NCI-H2227 (cell line): ENCODE measurements at regions not wholly inside any gene's neighbourhood (a gene's known extent, or its start where the extent isn't known, plus 50 kb on each side); places are given as distances from the start of the nearest gene placed in this dataset.

Experiments
- DNase-seq: peaks from one replicate; lab custom pipeline; 2025; ENCODE audit not compliant: unreplicated experiment; lab: John Stamatoyannopoulos, UW

DNA sequence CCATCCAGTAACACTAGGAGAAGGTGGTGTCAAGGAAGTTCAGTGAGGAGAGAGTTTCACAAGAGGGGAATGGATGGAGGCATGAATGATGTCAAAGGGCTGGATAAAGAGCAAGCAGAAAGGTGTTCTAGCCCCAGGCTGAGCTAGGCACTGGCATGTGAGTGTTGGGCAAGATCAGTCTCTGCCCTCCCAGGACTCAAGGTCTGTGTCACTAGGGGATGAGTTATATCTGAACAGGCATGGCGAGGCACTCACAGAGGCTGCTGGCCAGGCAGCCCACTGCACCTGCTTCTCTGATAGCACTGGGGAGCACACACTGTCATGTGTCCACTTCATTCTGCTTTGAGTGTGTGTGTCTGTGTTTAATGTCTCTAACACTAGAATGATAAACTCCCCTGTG is 903.8 kb downstream of the BCL11B start:
- DNase-seq: no peak

DNA sequence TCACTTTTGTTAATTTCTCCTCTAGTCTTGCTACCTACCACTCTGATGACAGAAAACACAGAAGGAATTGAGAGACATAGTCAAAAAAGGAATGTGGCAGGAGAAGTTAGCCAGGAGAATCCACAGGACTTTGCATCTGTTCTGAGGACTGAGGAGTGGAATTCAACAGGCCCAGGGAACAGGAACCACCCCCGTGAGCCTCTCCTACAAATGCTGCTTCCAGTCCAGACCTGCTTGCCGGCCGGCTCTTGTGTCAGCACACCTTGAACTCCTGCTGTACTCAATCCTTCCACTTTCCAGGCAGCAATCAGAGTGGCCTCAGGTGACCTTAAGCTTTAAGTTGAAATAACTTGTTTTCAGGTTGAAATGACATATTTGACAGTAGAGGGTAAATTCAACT is 903.1 kb downstream of the BCL11B start:
- DNase-seq: no peak

DNA sequence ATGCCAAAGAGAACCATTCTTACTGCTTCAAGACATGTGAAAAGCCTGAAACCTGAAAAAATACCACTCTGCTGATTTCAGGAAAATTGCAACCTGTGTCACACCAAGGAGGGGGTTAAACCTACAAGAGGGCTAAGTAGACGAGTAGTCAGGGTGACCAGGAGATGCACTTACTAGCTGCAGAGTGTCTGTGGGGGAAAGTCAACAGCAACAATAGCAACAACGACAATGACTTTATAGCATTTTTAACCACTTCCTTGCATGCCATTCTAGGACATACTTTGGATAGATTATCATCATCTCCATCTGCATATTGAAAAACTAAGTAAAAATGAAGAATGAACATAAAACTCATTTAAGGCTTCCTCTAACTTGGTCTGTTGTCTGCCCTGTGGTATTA is 902.7 kb downstream of the BCL11B start:
- DNase-seq: no peak

DNA sequence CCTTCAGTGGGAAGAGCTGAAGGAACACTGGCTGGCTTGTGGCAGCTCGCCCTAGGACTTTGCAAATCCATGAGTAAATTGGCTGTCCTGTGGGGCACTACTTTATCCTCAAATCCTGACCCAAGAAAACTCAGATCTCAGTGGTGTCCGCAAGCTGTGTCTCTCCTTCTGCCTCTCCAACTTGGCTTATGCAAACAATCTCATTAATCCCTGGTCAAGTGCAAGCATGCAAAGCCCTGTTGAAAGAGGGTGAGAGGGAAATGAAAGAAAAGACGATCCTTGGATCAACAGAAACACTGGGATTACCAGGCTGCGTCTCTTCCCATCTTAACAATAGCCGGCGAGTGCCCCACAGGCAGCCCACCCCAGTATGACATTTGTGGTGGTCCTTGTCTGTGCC is 901.6 kb downstream of the BCL11B start:
- no peak for DNase-seq

DNA sequence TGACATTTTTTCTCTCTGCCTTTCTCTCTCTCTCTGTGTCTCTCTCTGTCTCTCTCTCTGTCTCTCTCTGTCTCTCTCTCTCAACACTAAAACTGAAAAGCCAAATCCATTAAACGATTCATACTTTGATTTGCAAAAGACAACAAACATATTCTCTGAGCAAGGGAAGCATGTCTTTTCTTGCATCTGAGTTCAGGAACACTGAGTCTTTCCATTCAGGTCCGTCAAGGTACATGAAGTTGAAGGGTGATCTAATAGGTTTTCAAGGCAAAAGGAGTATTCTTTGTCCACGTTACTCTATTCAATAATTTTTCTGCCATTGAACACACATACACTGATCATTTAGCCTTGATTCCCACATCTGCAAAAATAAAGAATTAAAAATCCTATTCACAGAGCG is 900.9 kb downstream of the BCL11B start:
- DNase-seq: no peak

DNA sequence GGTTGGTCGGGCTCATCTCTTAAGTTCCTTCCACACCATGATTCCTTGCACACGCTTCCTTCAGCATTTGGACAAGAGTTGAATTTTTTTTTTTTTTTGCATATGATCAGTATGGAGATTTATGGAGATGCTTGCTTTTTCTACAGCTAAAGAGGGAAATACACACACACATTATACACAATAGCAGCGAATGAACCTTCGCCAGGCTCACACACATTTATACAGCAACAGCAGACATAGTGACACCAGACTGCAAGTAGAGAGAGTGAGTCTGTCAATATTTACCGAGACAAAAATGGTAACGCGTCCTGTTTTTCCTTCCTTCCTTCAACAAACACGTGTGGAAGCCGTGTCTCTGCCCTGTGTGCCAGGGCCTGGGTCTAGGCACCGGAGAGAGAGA is 897.9 kb downstream of the BCL11B start:
- DNase-seq: no peak

DNA sequence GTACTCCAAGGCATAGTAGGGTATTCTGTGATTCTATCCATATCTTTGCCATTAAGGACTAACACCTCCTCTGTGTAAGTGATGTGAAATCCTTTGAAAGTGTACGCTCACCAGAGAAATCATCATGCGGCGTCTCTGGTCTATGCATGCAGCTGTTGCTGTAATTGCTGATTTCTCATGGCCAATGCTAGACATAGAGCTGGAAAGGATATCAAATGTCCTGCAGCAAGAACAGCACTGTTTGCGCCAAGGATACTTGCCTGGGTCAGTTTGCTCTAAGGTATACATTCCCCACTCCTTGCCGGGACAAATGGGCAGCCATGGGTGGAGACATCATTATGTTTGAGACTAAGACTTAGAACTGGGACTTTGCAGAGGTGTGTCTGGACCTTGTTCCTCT is 896.4 kb downstream of the BCL11B start:
- DNase-seq: no peak

DNA sequence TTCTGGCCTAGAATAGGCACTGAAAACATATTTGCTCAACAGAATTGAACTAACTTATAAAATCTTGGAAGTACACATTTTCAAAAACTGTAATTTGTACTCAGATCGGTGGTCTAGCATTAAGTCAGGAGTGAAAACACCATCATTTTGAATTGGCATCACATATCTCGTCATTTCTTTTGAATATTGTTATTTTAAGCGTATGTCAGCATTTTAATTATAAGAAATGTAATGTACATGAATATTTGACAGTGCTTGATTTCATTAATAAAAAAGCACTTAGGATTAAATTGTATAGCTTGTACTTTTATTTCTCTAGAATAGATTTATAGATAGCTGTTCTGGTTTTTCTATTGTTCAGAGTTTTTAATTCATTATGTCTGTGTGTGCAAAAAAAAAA is 892.2 kb downstream of the BCL11B start:
- DNase-seq: no peak

DNA sequence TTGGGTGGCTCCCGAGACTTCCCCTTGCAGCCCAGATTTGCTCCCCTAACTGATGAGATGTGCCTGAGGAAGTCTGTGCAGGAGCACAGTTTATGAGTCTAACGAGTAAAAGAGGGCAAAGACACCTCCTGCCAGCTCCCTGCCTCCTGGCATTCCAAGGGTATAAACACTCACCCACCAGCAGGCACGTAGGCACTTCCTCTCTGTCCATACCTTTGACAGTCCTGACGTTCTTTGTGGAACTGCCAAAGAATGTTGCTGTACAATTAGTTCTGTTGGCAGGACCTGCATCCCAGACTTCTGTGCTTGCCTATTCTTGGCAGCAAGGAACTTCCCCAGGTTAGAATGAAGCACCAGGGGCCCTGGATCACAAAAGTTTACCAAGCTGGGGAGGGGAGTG is 889.3 kb downstream of the BCL11B start:
- no peak for DNase-seq

DNA sequence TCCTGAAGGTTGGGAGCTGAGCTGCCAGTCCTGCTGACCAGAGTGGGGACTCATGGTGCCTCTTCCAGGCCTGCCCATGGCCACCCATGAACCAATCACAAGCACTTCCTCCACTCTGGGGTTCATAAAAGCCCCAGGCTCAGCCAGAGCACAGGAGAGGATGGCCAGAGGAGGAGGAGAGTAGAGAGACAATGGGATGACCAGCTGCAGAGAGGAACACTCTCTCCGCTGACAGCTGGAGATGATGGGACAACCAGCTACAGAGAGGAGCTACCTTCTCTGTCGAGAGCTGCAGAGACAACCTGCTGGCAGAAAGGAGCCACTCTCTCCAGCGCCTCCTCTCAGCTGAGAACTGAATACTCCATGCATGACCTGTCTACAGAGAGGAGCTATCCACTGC is 886.1 kb downstream of the BCL11B start:
- DNase-seq: no peak

DNA sequence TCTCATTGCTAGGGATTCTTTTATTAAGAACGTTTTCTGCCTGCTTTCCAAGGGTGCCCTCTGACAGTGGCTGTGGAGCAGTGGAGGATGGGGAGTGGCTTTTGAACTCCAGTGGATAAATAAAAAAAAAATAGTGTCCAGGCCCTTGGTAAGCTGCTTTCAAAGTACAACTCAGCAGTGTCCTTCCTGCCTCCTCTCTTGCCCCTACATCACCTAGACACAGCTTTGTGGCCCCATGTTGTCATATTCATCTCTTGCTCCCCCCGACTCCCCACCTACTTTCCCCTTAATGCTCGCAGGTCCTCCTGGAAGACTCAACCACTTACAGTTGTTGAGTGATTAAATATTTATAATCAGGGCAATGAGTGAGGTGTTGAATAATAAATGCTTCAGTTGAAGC is 880.9 kb downstream of the BCL11B start:
- no peak for DNase-seq

DNA sequence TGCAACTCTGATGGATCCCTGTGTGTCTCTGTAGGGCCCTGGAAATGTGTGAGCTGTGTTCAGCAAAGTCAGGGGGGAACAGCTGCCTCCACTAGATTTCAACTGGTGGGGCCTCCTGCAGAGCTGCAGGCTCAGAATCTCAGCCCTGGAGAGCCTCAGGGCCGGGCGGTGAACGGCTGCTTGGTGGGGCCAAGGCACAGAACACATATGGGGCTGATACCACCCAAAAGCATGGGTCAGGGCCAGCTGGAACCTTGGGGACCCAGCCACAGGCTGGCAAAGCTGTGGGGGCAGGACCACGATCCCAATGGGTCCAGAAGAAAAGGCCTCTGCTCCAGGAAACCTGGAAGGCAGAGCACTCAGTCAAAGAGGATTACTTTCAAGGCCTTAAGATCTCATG is 878.5 kb downstream of the BCL11B start:
- DNase-seq: no peak

DNA sequence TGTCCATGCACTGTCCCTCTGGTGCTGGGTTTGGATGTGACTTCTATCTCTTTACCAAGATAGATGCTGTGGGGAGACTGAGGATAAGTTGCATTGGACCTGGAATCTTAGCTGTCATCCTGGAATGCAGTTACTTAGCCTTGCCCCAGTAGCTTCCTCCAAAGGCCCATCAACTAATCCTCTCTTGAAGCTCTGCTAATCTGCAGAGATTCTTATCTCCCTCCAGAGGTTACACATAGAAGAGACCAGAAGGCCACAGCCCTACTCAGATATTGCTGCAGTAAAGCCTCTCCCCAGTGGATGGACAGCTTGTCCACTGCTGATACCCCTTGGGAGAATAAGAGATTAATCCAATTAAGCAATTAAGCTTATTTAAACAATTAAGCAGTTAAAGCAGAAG is 867.2 kb downstream of the BCL11B start:
- DNase-seq: no peak

DNA sequence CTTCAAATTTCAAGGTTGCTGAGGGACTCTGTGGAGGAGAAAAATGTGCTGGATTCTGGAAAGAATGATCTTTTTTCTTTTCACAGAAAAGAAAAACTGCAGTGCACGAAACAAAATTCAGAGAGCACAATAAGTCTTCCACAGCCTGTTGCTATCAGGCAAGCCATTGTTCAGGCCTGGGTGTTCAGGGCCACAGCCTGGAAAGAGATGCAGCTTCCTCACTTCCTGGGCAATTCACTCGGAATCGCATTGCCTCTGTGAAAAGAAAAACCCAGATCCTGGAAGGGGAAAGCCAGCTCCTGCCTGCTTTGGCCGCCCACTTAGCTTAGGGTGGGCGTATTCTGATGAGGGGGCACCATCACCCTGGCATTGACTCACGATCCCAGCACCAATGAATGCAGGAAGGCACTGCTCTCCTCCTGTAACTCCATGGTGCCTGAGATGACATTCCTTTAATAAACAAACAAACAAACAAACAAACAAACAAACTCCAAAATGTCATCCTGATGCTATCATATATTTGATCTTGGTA is 863.9 kb downstream of the BCL11B start:
- no peak for DNase-seq

DNA sequence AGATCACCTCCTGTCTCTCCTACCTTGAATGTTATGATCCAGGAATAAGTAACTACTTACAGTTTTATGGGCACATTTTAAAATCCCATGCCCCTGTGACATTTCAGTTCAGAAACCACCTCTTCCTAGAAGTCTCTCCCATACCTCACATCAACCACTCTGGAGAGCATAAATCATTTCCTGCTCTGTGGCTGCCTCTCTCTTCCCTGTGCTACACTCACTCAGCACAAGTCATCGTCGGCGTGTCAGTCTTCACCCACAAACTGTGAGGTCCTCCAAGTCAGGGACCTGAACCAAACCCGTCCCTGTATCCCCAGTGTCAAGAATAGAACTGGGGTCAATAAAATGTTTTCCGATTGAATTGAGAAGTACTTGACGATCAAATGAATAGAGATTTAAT is 863.3 kb downstream of the BCL11B start:
- DNase-seq: no peak

DNA sequence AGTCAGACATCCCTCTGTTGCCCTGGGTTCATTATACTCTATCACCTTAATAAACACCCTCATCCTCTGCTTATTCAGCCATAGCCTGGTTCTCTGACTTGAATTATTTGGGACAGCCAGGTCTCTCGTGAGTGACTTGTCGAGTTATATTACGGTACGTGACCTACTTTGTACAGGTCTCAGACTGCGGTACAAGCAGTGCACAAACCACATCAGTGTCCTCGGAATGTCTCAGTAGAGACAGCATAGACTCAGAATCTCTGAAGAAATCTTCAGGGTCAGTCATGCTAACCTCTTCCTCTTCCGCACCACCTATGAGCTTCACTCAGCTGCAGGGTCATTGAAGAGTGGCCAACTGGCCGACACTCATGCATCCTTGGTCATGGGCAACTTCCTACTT is 860.8 kb downstream of the BCL11B start:
- no peak for DNase-seq

DNA sequence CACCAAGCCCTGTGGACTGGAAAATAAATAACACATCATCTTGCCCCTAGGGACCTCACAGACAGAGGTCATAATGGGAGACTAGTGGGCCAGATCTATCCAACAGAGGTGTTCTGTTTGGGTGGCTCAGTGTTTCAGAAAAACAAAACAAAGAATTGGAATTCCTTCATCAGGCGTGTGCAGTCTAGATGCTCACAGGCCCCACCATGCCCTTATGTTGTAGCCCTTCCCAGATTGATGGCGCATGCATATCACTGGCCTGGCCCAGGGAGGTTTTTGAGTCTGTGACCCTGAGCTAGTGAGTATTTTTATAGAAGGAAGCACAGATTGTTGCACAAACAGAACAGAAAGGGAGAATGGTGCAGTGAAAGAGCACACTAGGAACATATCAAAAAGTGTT is 859.6 kb downstream of the BCL11B start:
- no peak for DNase-seq

DNA sequence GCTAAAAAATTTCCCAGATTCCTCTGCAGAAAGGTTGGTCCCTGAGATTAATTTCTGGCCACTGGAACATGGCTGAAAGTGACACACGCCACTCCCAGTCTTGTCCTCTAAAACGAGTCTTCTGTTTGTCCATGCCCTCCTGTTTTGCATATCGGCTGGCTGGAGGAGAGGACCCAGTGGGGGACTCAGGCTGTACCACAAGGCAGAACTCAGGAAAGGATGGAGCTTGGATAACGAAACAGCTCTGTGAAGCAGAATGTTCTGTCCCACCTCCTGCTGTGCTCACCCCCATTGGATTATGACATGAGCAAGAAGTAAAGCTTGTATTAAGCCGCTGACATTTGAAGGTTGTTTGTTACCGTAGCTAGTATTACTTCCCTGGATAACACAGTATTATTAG is 856.2 kb downstream of the BCL11B start:
- no peak for DNase-seq

DNA sequence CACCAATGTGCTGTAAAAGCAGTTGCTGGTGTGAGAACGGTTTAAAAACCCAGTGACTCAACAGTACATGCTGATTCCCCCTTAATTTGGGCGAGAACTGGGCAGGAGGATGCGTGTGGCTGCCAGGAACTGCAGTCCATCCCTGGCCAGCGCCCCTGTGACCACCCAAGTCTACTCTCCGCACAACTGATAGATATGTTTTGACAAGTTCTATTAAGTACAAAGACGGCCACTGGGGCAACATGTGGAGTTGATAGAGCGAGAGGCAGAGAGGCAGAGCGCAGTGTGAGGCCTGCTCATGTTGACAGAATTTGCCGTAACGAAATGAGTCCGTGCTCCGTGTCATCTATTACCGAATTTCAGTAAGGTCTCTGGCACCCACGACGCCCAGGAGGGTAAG is 855.0 kb downstream of the BCL11B start:
- no peak for DNase-seq

DNA sequence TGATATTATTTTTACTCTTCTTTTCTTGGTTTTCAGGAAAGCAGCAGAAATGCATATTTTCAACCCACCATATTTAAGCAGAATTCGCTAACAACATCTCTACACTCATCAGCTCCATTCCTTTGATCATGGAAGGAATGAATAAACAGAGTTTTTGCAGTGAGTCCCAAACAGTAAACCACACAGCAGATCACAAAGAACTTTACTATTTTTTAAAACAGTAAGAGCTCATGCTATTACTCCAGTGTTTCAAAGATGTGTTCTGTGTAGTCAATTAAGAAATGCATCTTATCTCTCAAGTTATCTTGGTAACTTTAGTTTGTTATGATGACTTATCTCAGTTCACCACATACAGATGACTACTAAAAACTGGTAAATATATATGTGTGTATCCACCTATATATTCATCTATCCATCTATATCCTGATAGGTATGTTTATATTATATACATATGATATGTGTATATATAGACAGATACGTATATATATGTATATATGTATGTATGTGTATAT is 843.5 kb downstream of the BCL11B start:
- DNase-seq: no peak

DNA sequence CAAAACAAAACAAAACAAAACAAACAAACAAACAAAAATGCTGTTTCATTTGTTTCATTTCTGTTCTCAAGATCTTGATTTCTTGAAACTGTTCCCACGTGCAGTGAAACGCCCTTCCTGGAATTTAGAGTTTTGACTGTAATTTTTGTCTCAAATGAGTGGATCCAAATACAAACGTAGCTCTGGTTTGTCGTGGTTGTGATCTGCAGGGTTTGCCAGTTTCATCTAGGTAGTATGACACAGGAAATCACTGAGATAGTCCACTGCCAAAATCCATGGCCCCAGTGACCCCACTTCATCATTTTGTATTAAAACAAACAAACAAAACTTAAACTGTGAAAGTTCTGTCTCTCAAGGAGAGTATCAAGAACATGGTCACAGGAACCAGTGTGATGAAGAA is 838.6 kb downstream of the BCL11B start:
- DNase-seq: no peak

DNA sequence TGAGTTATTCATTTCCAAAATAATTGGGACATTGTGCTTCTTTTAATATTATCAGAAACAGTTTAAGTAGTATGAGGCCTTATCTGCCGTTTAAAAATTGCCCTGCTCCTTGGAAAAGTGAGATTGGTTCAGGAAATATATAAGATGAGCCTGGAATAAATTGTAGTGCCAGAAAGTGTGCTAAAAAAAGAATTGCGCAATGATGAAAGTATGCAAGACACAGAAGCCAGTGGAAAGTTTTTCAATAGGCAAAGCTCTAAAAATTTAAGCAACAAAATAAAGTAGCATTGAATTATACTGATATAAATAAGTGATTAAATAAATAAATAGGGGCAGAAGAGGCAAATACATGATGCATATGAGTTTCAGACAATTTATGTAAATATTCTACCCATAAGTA is 834.9 kb downstream of the BCL11B start:
- no peak for DNase-seq

DNA sequence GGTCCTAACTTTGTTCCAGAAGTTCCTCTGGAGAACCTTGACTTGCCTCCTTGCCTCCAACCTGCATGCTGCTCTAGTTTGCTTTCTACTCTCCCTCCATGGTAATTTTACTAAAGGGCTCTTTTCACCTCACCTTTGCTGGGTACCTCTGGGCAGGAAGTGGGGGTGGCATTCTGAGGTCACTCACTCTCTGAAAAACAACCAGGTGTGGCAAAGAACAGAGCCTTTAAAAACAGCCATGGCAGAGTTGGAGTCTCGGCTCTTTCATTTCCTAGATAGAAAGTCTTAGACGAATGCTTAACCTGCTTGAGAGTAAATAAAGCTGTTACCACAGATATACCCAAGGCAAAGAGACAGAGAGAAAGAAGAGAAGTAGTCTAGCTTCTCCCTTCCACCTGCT is 827.9 kb downstream of the BCL11B start:
- no peak for DNase-seq

DNA sequence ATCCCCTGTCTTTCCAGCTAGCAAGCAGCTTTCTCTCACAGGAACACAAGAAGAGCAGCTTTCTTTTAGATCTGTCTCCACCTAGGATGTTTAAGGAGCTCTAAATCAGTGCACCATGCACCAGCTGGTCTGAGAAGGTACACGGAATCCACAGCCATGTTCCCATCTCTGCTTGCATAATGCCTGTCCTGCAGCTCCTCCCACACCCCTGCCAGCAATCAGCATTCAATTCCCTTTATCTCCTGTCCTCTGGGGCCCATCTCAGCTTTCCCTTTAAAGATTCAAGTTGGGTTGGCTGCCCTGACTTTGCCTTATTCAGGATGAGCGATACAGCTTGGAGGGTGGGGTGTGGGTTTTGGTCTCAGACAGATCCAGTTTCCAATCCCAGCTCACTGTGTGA is 826.3 kb downstream of the BCL11B start:
- DNase-seq: no peak
